ENCODE measurements at regions not wholly inside any gene's neighbourhood (a gene's known extent, or its start where the extent isn't known, plus 50 kb on each side); places are given as distances from the start of the nearest gene placed in this dataset.

- no peak for TF ChIP-seq PATZ1 (CRISPR knock-in tag; IDR thresholded peaks at IDR 0.05; ENCODE audit: borderline replicate concordance)
- no peak for TF ChIP-seq TCF4 (CRISPR knock-in tag; IDR thresholded peaks at IDR 0.05; ENCODE audit: borderline replicate concordance)
- TF ChIP-seq, protein P1, sequence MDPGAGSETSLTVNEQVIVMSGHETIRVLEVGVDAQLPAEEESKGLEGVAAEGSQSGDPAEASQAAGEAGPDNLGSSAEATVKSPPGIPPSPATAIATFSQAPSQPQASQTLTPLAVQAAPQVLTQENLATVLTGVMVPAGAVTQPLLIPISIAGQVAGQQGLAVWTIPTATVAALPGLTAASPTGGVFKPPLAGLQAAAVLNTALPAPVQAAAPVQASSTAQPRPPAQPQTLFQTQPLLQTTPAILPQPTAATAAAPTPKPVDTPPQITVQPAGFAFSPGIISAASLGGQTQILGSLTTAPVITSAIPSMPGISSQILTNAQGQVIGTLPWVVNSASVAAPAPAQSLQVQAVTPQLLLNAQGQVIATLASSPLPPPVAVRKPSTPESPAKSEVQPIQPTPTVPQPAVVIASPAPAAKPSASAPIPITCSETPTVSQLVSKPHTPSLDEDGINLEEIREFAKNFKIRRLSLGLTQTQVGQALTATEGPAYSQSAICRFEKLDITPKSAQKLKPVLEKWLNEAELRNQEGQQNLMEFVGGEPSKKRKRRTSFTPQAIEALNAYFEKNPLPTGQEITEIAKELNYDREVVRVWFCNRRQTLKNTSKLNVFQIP (CRISPR knock-in tag; IDR thresholded peaks at IDR 0.05; ENCODE audit: borderline replicate concordance, low read depth): no peak
- ATAC-seq: no peak
These were observed 539.0 kb downstream of the ARL4A start for GRCh38 chr7:13226385-13226784.

DNA sequence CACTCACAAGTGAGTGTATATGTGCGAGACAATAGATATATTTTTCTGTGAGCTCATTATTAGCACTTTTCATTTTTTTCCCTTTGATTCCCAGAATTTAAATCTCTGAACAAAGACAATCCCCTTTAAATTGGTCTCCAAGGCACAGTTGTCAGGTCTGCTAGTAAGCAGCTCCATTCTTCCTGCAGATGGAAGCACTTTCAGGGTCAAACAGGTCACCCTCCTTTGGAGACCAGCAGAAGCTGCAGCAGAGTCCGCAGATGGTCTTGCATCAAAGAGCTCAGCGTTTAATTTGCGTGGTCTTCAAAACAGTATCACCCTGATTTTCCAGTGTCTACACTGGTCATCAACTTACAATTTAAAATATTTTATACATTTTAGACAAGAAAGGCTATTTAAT lies 543.8 kb downstream of the ARL4A start:
- ATAC-seq: no peak
- TF ChIP-seq ARNTL (CRISPR knock-in tag; IDR thresholded peaks at IDR 0.05; ENCODE audit: borderline replicate concordance, low read depth): no peak
- no peak for TF ChIP-seq SNAI2 (CRISPR knock-in tag; IDR thresholded peaks at IDR 0.05)
- TF ChIP-seq, protein P1 (CRISPR knock-in tag; IDR thresholded peaks at IDR 0.05; ENCODE audit: borderline replicate concordance, low read depth): no peak
- no peak for TF ChIP-seq ZNF8 (CRISPR knock-in tag; IDR thresholded peaks at IDR 0.05)
- no peak for TF ChIP-seq PPARA (CRISPR knock-in tag; IDR thresholded peaks at IDR 0.05; ENCODE audit: borderline replicate concordance)
- no peak for TF ChIP-seq ISL1 (CRISPR knock-in tag; IDR thresholded peaks at IDR 0.05)
- TF ChIP-seq TSHZ2 (CRISPR knock-in tag; IDR thresholded peaks at IDR 0.05): no peak
- TF ChIP-seq ZNF70 (CRISPR knock-in tag; IDR thresholded peaks at IDR 0.05): no peak
- no peak for TF ChIP-seq TCF4 (CRISPR knock-in tag; IDR thresholded peaks at IDR 0.05; ENCODE audit: borderline replicate concordance)
- TF ChIP-seq ZC3H10 (CRISPR knock-in tag; IDR thresholded peaks at IDR 0.05): no peak
- TF ChIP-seq CSDC2 (CRISPR knock-in tag; IDR thresholded peaks at IDR 0.05): no peak
- no peak for TF ChIP-seq BACH2 (CRISPR knock-in tag; IDR thresholded peaks at IDR 0.05; ENCODE audit: borderline replicate concordance)
- no peak for TF ChIP-seq ZFP30 (CRISPR knock-in tag; IDR thresholded peaks at IDR 0.05)
- TF ChIP-seq ZNF565 (CRISPR knock-in tag; conservative IDR thresholded peaks at IDR 0.05; ENCODE audit: low read depth): no peak
- TF ChIP-seq CREB5 (CRISPR knock-in tag; IDR thresholded peaks at IDR 0.05; ENCODE audit: low read depth): no peak
- no peak for TF ChIP-seq RARB (CRISPR knock-in tag; IDR thresholded peaks at IDR 0.05)
- TF ChIP-seq TOX (CRISPR knock-in tag; IDR thresholded peaks at IDR 0.05; ENCODE audit: borderline replicate concordance): no peak
- no peak for TF ChIP-seq ESRRG (CRISPR knock-in tag; IDR thresholded peaks at IDR 0.05)
- no peak for TF ChIP-seq PATZ1 (CRISPR knock-in tag; IDR thresholded peaks at IDR 0.05; ENCODE audit: borderline replicate concordance)
- TF ChIP-seq ZFP3 (CRISPR knock-in tag; IDR thresholded peaks at IDR 0.05): no peak

Measured in SK-N-SH treated with all-trans-retinoic acid at 6 μM for 48 hours (cell line).